Body of pancreas (tissue), 4 donors: ENCODE measurements at regions not wholly inside any gene's neighbourhood (a gene's known extent, or its start where the extent isn't known, plus 50 kb on each side); places are given as distances from the start of the nearest gene placed in this dataset.

ENCODE experiments used
- ATAC-seq: fragments of 150-250 bp; one replicate; pipeline ENCODE4 v1.9.1; 2016
- DNase-seq, 4 donors: peaks; one replicate each; pipeline ENCODE4 v3.0.0-alpha.2; 2019
- H3K27ac ChIP-seq, 4 donors: fragments of 200-600 bp; sonication (generic); 1 replicate in 3 of 4; 2 replicates in 1 of 4; pipeline versions ENCODE4 v1.5.1 to v1.6.1; 2016 to 2019; ENCODE audit warnings: mild to moderate bottlenecking in 1 of 4, mixed read lengths in 1 of 4, moderate library complexity in 1 of 4
- H3K27me3 ChIP-seq, 2 donors: fragments of 200-600 bp; sonication (generic); one replicate each; pipeline ENCODE4 v1.6.0; 2016; ENCODE audit warnings: mild to moderate bottlenecking in 1 of 2
- H3K36me3 ChIP-seq, 2 donors: fragments of 200-600 bp; sonication (generic); replicated peaks in 1 of 2; 2 replicates each; pipeline ENCODE4 v1.5.1; 2016; ENCODE audit warnings: low read depth in 2 of 2; ENCODE audit not compliant: insufficient read depth in 1 of 2
- H3K4me1 ChIP-seq: fragments of 200-600 bp; sonication (generic); one replicate; pipeline ENCODE4 v1.6.0; 2016
- H3K4me3 ChIP-seq, 2 donors: fragments of 200-600 bp; sonication (generic); 1 replicate in 1 of 2; 2 replicates in 1 of 2; pipeline ENCODE4 v1.5.1; 2016 to 2019
- H3K9me3 ChIP-seq, 3 donors: fragments of 200-600 bp; sonication (generic); 1 replicate in 2 of 3; 2 replicates in 1 of 3; pipeline ENCODE4 v1.5.1; 2016
- CTCF ChIP-seq, 7 experiments: fragments of 450-650 bp in 4 of 7; fragments of 200-600 bp in 3 of 7; sonication (generic) in 3 of 7; IDR thresholded peaks; one replicate each; pipeline ENCODE4 v1.5.1; 2016 to 2019; ENCODE audit warnings: antibody characterized with exemption in 7 of 7
- POLR2A ChIP-seq, 3 donors: fragments of 450-650 bp; IDR thresholded peaks; one replicate each; pipeline ENCODE4 v1.6.1; 2016; ENCODE audit warnings: antibody characterized with exemption in 3 of 3, mild to moderate bottlenecking in 2 of 3
- WGBS, 2 donors: methylation state at CpG; one replicate each; pipeline ENCODE4 v1.1.5; 2017; 5-methylcytosine and 5-hydroxymethylcytosine counted together
- intact Hi-C: fragments of 100-400 bp; cut with DNase I; formaldehyde crosslinking; loops from one replicate; pipeline ENCODE4 v1.15.1; 2023

- H3K27ac ChIP-seq = no peak overlapping the region
- H3K27me3 ChIP-seq = no peaks in the 10 kb centered on the region
- peaks cover 0 to 4% (median 0%) of the 10 kb centered on the region in 3 donors for H3K9me3 ChIP-seq
- no peak overlapping the region for H3K4me3 ChIP-seq
- intact Hi-C loops = no loop called here
- H3K36me3 ChIP-seq = no peaks in the 10 kb centered on the region
- H3K4me1 ChIP-seq = no peaks in the 10 kb centered on the region
- TF ChIP-seq CTCF (IDR thresholded peaks at IDR 0.05) (no peak), POLR2A (IDR thresholded peaks at IDR 0.05) (no peak)
- DNase-seq (no peak), ATAC-seq (no peak)
- 49 to 76% methylated on average over 1 of the region's 1 CpG for WGBS, 2 donors
Measured at GRCh38 chr1:193325042-193325441, 138.6 kb upstream of the B3GALT2 start.

- Histone ChIP-seq H3K27ac (no peak overlapping the region), H3K36me3 (no peaks in the 10 kb centered on the region), H3K4me3 (no peak overlapping the region), H3K9me3 (no peaks in the 10 kb centered on the region), H3K4me1 (no peaks in the 10 kb centered on the region), H3K27me3 (no peaks in the 10 kb centered on the region)
- WGBS, 2 donors = 70 to 75% methylated on average over 2 of the region's 2 CpGs
- ATAC-seq (no peak), DNase-seq (no peak)
- intact Hi-C loops = no loop called here
- TF ChIP-seq POLR2A (IDR thresholded peaks at IDR 0.05) = no peak
- TF ChIP-seq CTCF (IDR thresholded peaks at IDR 0.05) = no peak
Measured at GRCh38 chr1:193322211-193322610, 135.8 kb upstream of the B3GALT2 start.

GRCh38 chr1:193321242-193321840 lies 134.9 kb upstream of the B3GALT2 start:
- ATAC-seq = no peak
- intact Hi-C loops = no loop called here
- no peak for DNase-seq

GRCh38 chr1:193320270-193320669 lies 133.9 kb upstream of the B3GALT2 start:
- TF ChIP-seq POLR2A (IDR thresholded peaks at IDR 0.05) (no peak), CTCF (IDR thresholded peaks at IDR 0.05) (no peak)
- Histone ChIP-seq H3K4me1 (no peaks in the 10 kb centered on the region), H3K4me3 (no peak overlapping the region), H3K9me3 (no peaks in the 10 kb centered on the region), H3K27me3 (no peaks in the 10 kb centered on the region), H3K36me3 (no peaks in the 10 kb centered on the region), H3K27ac (no peak overlapping the region)
- no peak for ATAC-seq
- WGBS, 2 donors = 59 to 73% methylated on average over 2 of the region's 2 CpGs
- no peak for DNase-seq
- intact Hi-C loops = no loop called here

More at GRCh38 chr1:193321242-193321840, 134.9 kb upstream of the B3GALT2 start:
- TF ChIP-seq CTCF (IDR thresholded peaks at IDR 0.05) (no peak), POLR2A (IDR thresholded peaks at IDR 0.05) (no peak)
- Histone ChIP-seq H3K4me1 (no peaks in the 10 kb centered on the region), H3K9me3 (no peaks in the 10 kb centered on the region), H3K27me3 (no peaks in the 10 kb centered on the region), H3K27ac (no peak overlapping the region), H3K4me3 (no peak overlapping the region), H3K36me3 (no peaks in the 10 kb centered on the region)
- 80 to 93% methylated on average over 2 of the region's 2 CpGs for WGBS, 2 donors

- Histone ChIP-seq H3K36me3 (no peaks in the 10 kb centered on the region), H3K9me3 (no peaks in the 10 kb centered on the region), H3K4me3 (no peak overlapping the region), H3K4me1 (no peaks in the 10 kb centered on the region), H3K27me3 (no peaks in the 10 kb centered on the region), H3K27ac (no peak overlapping the region)
- TF ChIP-seq POLR2A (IDR thresholded peaks at IDR 0.05) (no peak), CTCF (IDR thresholded peaks at IDR 0.05) (no peak)
- no peak for ATAC-seq
- no peak for DNase-seq
- intact Hi-C loops = no loop called here
Measured at GRCh38 chr1:193318347-193318746, 131.9 kb upstream of the B3GALT2 start.
